T47D (cell line): ENCODE measurements at regions not wholly inside any gene's neighbourhood (a gene's known extent, or its start where the extent isn't known, plus 50 kb on each side); places are given as distances from the start of the nearest gene placed in this dataset.

Experiments used
- DNase-seq, 2 experiments: peaks; one replicate each; pipeline versions ENCODE4 v3.0.0 to v3.0.0-alpha.2; 2011 to 2012; ENCODE audit warnings: low read depth in 1 of 2, low spot score in 1 of 2
- JUND ChIP-seq: IDR thresholded peaks from 2 replicates; pipeline ENCODE4 v1.6.1; 2012; ENCODE audit warnings: low read depth
- in situ Hi-C: cut with HindIII; loops from 2 replicates; pipeline ENCODE4 v1.10.0; 2016; ENCODE audit warnings: low sequenced_read_pairs, low pct_unique_long_range_greater_than_20kb

GRCh38 chr9:31445357-31445756 lies 939.1 kb upstream of the ACO1 start:
- in situ Hi-C loops: no loop called here
- TF ChIP-seq JUND: no peak

DNA sequence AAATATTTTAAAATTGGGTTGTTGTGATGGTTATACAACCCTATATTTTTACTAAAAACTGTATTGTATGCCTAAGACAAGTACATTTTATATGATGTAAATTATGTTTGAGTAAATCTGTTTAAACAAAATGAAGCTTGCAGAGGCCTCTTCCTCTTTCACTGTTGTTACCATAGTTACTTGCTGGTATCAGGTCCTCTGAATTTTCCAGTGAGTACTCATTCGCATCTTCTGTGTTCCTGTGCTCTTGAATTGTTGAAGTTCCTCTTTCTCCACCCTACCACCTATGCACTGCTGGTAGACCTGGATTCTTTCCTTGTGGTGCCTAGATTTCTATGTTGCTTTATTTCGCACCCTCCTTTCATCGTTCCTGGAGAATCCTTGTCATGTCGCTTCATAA lies 938.5 kb upstream of the ACO1 start:
- no peak for DNase-seq
- in situ Hi-C loops: no loop called here
- no peak for TF ChIP-seq JUND

More at GRCh38 chr9:31445357-31445756, 939.1 kb upstream of the ACO1 start:
- DNase-seq: no peak

DNA sequence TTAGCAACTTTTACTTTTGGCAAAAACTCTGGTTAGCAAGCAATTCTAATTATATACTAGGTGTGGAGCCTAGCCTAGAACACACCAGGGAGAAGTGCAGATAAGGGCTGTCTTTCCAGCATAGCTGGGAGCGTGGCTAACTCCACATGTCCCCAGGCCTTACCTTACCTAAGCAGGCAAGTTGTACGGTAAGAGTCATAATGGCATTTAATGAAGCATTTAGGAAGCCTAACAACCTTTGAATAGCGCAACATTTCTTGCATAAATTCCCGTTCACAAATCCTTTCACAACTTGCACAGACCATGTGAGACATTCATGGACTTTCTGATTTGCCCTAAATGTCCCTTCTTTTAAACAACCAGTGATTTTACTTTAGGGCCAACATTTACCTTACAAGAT lies 917.4 kb upstream of the ACO1 start:
- in situ Hi-C loops: no loop called here
- DNase-seq: no peak
- no peak for TF ChIP-seq JUND

GRCh38 chr9:31470051-31470450 lies 914.4 kb upstream of the ACO1 start:
- TF ChIP-seq JUND: no peak
- no peak for DNase-seq

GRCh38 chr9:31471010-31471409 lies 913.4 kb upstream of the ACO1 start:
- no peak for DNase-seq
- in situ Hi-C loops: no loop called here
- TF ChIP-seq JUND: no peak

More at GRCh38 chr9:31470051-31470450, 914.4 kb upstream of the ACO1 start:
- in situ Hi-C loops: no loop called here

DNA sequence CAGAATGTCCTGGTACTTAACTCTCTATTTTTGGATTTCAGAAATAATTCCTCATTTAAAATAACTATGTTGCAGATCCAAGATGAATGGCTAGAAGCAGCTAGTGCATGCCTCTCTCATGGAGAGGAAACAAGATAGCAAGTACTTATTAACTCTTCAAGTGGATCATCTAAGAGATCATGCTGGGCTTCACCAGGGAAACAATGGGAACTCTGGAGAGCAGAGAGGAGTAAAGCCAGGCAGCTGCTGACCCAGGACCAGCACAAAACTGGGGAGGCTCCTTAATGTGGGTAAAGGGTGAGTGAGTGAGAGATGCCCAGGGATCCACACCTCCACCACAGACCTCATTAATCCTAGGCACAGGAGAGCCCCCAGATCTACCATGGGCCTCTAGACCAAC lies 897.8 kb upstream of the ACO1 start:
- DNase-seq: no peak
- in situ Hi-C loops: no loop called here
- no peak for TF ChIP-seq JUND

DNA sequence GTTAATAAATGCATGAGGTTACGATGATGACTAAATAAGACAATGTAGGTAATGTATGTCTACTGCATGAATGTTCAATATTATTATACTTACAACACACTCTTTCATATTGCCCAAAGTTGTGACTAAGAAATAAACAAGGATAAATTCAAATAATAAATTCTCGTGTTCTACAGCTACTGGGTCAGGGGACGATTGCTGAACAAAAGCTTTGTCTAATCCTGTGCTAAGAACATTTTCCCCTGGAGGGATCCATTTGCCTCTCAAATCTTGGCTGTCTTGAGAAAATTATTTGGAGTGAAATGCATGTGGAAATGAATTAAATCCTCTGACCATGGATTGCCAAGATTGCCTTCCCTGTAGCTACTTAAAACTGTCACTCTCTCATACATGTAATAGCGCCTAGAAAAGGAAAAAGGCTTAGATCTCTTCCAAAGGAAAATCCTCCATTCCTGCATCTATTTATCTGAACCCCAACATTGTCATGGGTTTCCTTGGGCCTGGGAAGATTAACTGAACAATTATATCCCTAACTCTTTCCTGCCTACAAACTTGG lies 893.8 kb upstream of the ACO1 start:
- DNase-seq: no peak
- in situ Hi-C loops: no loop called here
- TF ChIP-seq JUND: no peak

DNA sequence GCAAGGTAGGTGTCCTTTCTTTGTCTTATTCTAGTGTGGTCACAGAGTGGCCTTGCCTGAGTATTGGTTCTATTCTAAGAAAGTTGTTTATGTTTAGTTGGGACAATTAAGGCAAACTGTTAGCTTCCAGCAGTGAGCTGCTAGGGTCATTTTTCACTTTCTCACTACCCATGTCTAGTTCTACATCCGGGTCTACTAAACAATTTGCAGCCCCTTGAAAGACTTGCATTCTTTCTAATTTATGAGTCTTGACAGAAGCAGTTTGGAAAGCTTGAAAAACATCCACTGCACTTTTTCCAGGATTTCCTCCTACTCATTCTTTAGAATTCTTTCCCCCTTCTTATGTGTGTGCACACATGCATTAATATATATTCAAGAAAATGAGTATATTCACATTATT lies 892.2 kb upstream of the ACO1 start:
- no peak for DNase-seq
- TF ChIP-seq JUND: no peak
- in situ Hi-C loops: no loop called here

DNA sequence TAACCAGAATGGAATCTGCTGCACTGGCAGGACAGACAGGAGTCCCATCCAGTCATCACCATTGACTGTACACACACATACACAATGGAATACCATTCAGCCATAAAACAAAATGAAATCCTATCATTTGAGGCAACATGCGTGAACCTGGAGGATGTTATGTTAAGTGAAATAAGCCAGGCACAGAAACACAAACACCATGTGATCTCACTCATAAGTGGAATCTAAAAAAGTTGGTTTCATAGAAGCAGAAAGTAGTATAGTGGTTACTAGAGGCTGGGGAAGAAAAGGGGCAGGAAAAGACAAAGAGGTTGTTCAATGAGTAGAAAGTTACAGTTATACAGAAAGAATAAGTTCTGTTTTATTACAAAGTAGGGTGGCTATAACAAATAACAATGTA lies 884.0 kb upstream of the ACO1 start:
- in situ Hi-C loops: no loop called here
- TF ChIP-seq JUND: no peak
- no peak for DNase-seq

DNA sequence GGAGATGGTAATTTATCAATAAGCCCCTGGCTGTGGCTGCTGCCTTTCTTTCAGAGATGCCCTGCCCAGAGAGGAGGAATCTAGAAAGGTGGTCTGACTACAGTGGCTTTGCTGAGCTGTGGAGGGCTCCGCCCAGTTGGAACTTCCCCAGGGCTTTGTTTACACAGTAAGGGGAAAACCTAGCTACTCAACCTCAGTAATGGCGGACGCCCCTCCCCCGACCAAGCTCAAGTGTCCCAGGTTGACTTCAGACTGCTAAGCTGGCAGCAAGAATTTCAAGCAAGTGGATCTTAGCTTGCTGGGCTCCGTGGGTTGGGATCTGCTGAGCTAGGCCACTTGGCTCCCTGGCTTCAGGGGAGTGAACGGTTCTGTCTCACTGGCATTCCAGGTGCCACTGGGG lies 865.4 kb upstream of the ACO1 start:
- no peak for TF ChIP-seq JUND
- no peak for DNase-seq
- in situ Hi-C loops: no loop called here

DNA sequence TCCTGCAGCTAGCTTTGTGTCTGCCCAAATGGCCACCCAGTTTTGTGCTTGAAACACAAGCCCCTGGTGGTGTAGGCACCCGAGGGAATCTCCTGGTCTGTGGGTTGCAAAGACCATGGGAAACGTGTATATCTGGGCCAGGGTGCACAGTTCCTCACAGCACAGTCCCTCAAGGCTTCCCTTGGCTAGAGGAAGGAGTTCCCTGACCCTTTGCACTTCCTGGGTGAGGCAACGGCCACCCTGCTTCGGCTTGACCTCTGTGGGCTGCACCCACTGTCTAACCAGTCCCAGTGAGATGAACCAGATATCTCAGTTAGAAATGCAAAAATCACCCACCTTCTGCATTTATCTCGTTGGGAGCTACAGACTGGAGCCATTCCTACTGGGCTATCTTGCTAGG lies 865.0 kb upstream of the ACO1 start:
- in situ Hi-C loops: no loop called here
- no peak for DNase-seq
- no peak for TF ChIP-seq JUND

- TF ChIP-seq JUND: no peak
- DNase-seq: no peak
- in situ Hi-C loops: no loop called here
These were observed 864.6 kb upstream of the ACO1 start for GRCh38 chr9:31519826-31520225.

- no peak for TF ChIP-seq JUND
These were observed 864.0 kb upstream of the ACO1 start for GRCh38 chr9:31520301-31521085.

GRCh38 chr9:31535651-31536050 lies 848.8 kb upstream of the ACO1 start:
- peak in 1 of 2 experiments; percentile 14 for DNase-seq
- in situ Hi-C loops: no loop called here
- TF ChIP-seq JUND: no peak

More at GRCh38 chr9:31520301-31521085, 864.0 kb upstream of the ACO1 start:
- DNase-seq: no peak
- in situ Hi-C loops: no loop called here
